HG02840 (cell line): ENCODE measurements at regions not wholly inside any gene's neighbourhood (a gene's known extent, or its start where the extent isn't known, plus 50 kb on each side); places are given as distances from the start of the nearest gene placed in this dataset.
"Not testable (repeated sequence)": the region's sequence is repeated elsewhere in the genome, so short reads cannot be mapped to it uniquely, and the experiment has no call there.

Experiments used
- ATAC-seq: cut with Tn5 transposase; IDR thresholded peaks from one replicate; pipeline ENCODE4 v1.9.1; 2021; ENCODE audit warnings: mild to moderate bottlenecking, moderate library complexity, moderate number of reproducible peaks; ENCODE audit not compliant: unreplicated experiment, low FRiP score

DNA sequence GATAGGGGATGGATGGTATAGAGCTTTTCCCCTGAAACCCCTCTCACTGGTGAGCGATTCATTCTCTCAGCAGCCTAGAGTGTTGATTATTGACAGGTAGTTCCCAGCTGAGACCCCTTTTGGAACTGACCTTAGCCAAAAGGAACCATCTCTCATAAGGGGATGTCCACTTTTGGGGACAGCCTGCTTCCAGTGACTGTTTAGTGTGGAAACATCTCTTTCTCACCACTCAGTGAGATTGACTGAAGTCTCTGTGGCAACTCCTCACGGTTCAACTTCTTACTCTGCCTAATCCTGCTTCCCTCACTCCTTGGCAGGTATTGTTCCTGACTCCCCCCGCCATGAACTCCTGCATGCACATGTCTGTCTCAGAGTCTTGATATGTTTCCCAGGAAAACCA lies 529.2 kb upstream of the ATP2B1 start:
- ATAC-seq = no peak

DNA sequence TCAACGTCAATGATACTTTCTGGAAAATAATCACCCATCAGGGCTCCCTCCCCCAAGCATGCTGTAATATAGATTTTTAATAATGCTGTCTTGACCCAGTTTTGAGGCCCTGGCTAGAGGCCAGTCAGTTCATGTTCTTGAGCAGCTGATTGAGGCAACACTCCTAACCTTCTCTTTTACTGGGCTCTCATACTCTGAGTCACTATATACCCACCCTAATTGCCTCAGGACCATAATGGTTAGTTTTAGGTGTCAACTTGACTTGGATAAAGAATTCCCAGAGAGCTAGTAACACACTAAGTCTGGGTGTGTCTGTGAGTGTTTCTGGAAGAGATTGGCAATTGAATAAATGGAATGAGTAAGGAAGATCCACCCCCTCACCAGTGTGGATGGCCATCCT lies 527.0 kb upstream of the ATP2B1 start:
- no peak for ATAC-seq

DNA sequence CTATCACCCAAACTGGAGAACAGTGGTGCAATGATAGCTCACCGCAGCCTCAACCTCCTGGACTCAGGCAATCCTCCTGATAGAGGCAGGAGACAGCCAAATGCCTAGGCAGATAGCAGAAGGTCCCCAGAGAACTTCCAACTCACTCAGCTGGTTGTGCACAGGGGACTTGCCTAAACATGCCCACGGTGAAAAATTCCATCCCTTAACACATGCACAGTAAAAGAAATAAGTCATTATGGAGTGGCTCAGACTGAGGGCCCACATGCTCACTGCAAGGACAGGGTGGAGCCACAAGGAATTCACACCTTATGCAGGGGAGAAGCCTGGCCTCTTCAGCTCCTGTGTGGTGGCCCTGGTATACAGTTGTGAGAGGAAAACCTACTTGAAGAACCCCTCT lies 525.8 kb upstream of the ATP2B1 start:
- ATAC-seq = no peak

- ATAC-seq = no peak
Observed at GRCh38 chr12:90233168-90234100, 524.8 kb upstream of the ATP2B1 start.

- ATAC-seq = no peak
Observed at GRCh38 chr12:90229407-90230170, 521.0 kb upstream of the ATP2B1 start.

- no peak for ATAC-seq
Observed at GRCh38 chr12:90226211-90226610, 517.6 kb upstream of the ATP2B1 start.

DNA sequence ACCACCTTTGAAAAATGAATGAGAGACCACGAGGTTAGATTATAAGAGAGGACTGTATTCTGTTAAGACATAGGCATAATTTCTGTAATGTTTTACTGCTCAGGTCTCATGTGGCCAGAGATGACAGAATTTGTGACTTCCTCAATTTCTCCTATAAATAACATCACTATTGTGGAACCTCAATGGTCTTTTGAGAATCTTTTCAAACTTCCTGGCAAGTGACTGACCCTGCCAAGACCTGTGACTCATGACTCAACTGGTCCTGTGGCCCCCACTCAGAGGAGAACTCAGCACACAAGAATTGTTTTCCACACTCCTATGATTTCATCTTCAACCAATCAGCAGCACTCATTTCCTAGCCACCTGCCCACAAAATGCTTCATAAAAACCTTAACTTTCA lies 508.2 kb upstream of the ATP2B1 start:
- no peak for ATAC-seq

- ATAC-seq = no peak
Observed at GRCh38 chr12:90216020-90216552, 507.4 kb upstream of the ATP2B1 start.

- ATAC-seq = no peak
Observed at GRCh38 chr12:90211017-90211416, 502.4 kb upstream of the ATP2B1 start.

- ATAC-seq = no peak
Observed at GRCh38 chr12:90209029-90209428, 500.4 kb upstream of the ATP2B1 start.

- ATAC-seq = not testable (repeated sequence)
Observed at GRCh38 chr12:90208379-90208778, 499.7 kb upstream of the ATP2B1 start.

DNA sequence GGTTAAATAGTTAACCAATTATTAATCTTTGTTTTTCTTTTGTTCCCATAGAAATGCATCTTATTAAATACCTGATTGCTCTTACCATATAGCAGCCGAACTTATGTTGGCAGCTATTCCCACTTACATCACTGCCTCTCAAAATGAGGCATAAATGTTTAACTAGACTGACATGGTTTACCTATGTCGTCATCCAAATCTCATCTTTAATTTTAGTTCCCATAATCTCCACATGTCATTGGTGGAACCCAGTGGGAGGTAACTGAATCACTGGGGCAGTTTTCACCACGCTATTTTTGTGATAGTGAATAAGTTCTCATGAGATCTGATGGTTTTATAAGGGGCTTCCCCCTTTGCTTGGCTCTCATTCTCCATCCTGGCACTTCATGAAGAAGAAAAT lies 499.2 kb upstream of the ATP2B1 start:
- ATAC-seq = no peak

- no peak for ATAC-seq
Observed at GRCh38 chr12:90205165-90205564, 496.5 kb upstream of the ATP2B1 start.

DNA sequence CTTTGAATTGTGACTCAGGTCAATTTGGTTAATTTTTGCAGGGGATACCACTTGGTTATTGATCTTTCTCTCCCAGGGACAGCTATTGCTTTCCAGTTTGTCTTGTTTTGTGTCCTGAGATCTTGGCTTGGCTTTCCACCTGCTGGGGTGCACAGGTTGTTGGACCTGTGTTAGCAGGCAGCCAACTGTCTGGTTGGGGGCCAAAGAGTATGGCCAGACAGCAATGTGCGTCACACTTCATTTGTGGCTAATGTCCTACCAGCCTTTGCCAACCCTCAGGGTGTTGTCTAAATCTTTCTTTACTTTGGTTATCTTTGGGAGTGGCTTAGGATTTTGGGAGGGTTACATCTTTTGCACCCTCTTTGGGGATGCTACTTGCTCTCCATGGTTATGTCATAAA lies 494.9 kb upstream of the ATP2B1 start:
- ATAC-seq = no peak

DNA sequence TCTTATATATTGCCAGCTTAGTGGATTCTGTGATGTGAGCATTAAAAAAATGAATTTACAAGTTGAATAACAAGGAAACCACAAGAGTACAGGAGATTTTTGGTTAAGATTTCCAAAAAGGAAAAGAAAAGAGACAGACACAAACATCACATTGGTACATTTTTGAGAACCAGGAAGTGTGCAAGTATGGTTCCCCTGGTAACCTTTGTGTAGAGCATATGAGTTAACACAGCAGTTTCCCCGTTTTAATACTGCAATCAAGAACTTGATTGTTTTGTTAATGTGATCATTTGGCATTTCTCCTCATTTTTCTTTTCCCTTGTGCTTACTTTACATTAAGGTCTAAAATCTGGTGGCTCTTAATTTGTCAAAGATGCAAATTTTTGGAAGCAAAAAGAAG lies 490.4 kb upstream of the ATP2B1 start:
- ATAC-seq = no peak

GRCh38 chr12:90193500-90193899 lies 484.9 kb upstream of the ATP2B1 start:
- ATAC-seq = no peak

DNA sequence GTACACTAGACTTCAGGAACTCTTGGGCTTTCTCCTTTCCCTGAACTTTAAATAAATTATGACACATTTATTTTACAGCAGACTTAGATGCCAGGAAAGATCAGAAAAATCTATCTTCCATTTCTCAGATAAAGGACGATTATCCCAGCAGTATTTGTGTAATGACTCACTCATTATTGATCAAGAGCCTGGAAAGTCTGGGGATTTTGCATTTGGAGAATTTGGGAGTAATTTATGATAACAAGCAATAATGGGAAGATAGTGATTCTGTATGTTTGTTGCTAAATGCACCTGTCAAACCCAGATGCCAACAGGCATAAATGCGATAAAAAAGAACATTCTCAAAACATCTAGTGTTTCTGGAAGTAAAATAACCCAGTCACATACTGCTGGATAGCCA lies 480.2 kb upstream of the ATP2B1 start:
- ATAC-seq = no peak

DNA sequence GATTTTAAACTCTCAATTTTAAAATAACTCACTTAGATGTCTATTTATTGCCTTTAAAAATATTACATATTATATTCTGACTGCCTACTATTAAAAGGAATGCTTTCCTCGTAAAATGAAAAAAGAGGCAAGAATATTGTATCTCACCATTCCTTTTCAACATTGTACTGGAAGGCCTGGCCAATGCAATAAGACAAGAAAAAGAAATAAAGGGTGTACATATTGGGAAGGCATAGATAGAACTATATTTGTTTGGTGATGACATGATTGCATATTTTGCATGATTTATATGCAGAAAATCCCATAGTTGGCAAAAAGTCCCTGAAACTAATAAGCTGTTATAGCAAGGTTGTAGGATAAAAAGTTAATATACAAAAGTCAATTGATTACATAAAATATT lies 474.6 kb upstream of the ATP2B1 start:
- ATAC-seq = no peak

DNA sequence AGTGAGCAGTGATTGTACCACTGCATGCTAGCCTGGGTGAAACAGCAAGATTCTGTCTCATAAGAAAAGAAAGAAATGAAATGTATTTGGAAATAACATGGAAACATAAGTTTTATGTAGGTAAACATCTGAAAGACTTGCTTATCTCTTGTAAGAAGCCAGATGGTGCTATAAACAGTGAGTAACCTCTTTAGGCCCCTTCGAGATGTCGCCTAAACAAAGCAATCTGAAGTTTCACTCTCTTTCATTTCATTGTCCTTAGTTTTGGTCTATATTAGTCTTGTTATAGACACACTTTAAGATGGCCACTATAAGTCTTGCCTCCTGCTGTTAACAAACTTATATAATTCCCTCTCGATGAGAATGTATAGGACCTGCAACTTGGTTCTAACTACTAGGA lies 472.6 kb upstream of the ATP2B1 start:
- no peak for ATAC-seq

GRCh38 chr12:90174956-90175355 lies 466.3 kb upstream of the ATP2B1 start:
- ATAC-seq = no peak

DNA sequence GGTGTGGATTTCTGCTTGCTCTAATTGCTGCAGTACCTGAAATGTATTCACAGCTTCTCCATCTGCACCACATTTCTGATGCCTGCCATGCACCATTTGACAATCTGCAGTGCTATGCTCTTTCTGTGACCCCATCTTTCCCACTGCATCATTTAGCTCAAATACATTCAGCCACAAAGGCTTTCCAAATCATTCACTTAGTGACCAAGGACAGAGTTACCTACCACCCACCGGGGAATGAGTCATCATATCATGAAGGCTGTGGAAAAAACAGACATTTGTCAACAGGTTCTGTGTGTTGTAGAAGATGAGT lies 465.5 kb upstream of the ATP2B1 start:
- ATAC-seq = no peak
